ENCODE measurements at regions not wholly inside any gene's neighbourhood (a gene's known extent, or its start where the extent isn't known, plus 50 kb on each side); places are given as distances from the start of the nearest gene placed in this dataset.
A peak's percentile ranks its signal among the peaks of the same experiment; 100 is the strongest.

GRCh38 chr1:183726825-183727224 lies 73.7 kb upstream of the APOBEC4 start:
- Histone ChIP-seq H3K9me3 (no peaks in the 10 kb centered on the region), H3K4me1 (peaks cover 12% of the 10 kb centered on the region)
- in situ Hi-C loops (cut with MboI; ENCODE audit: low sequenced_read_pairs): no loop called here

GRCh38 chr1:183724350-183725042 lies 71.4 kb upstream of the APOBEC4 start:
- in situ Hi-C loops (cut with MboI; ENCODE audit: low sequenced_read_pairs): no loop called here
- no peaks in the 10 kb centered on the region for H3K4me1 ChIP-seq
- no peak for DNase-seq (ENCODE audit: low spot score in 2 of 2)
- H3K27me3 ChIP-seq (ENCODE audit: low read depth): no peaks in the 10 kb centered on the region
- H3K4me3 ChIP-seq: no peak overlapping the region
- no peaks in the 10 kb centered on the region for H3K36me3 ChIP-seq (replicated peaks)
- no peaks in the 10 kb centered on the region for H3K9me3 ChIP-seq

More at GRCh38 chr1:183726825-183727224, 73.7 kb upstream of the APOBEC4 start:
- Histone ChIP-seq H3K36me3 (replicated peaks) (no peaks in the 10 kb centered on the region), H3K4me3 (no peak overlapping the region), H3K27me3 (ENCODE audit: low read depth) (no peaks in the 10 kb centered on the region)
- DNase-seq (ENCODE audit: low spot score in 2 of 2): no peak

GRCh38 chr1:183723571-183723970 lies 70.5 kb upstream of the APOBEC4 start:
- no peaks in the 10 kb centered on the region for H3K27me3 ChIP-seq (ENCODE audit: low read depth)
- no peaks in the 10 kb centered on the region for H3K36me3 ChIP-seq (replicated peaks)
- H3K9me3 ChIP-seq: no peaks in the 10 kb centered on the region
- DNase-seq (ENCODE audit: low spot score in 2 of 2): no peak
- in situ Hi-C loops (cut with MboI; ENCODE audit: low sequenced_read_pairs): no loop called here
- H3K4me1 ChIP-seq: 0 out of 2 replicates have a peak, but pooled peaks cover 3% of the 10 kb centered on the region
- no peak overlapping the region for H3K4me3 ChIP-seq

- Histone ChIP-seq H3K36me3 (replicated peaks) (no peaks in the 10 kb centered on the region), H3K9me3 (no peaks in the 10 kb centered on the region), H3K27me3 (ENCODE audit: low read depth) (no peaks in the 10 kb centered on the region), H3K4me1 (0 out of 2 replicates have a peak, but pooled peaks cover 3% of the 10 kb centered on the region), H3K4me3 (no peak overlapping the region)
- no peak for DNase-seq (ENCODE audit: low spot score in 2 of 2)
- in situ Hi-C loops (cut with MboI; ENCODE audit: low sequenced_read_pairs): no loop called here
These were observed 67.9 kb upstream of the APOBEC4 start for GRCh38 chr1:183721041-183721440.

DNA sequence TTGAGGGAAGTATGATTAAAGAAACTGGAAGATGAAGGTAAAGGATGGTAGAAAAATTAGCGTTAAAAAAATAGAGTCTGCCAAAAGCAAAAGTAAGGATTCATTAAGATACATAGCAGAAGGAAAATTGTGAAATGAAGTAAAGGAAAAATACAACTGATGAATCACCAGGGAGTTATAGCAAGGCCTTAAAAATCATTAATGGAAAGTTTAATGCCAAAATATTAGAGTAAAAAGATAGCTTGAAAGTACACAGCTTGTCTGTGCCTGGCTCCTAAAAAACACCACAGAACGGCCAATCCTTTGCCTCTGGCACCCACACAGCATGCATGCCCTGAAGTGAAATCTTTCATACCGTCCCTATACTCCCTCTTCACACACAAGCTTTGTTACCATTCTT lies 66.9 kb upstream of the APOBEC4 start:
- Histone ChIP-seq H3K4me3 (no peak overlapping the region), H3K36me3 (replicated peaks) (no peaks in the 10 kb centered on the region), H3K27me3 (ENCODE audit: low read depth) (no peaks in the 10 kb centered on the region), H3K9me3 (no peaks in the 10 kb centered on the region), H3K4me1 (0 out of 2 replicates have a peak, but pooled peaks cover 3% of the 10 kb centered on the region)
- DNase-seq (ENCODE audit: low spot score in 2 of 2): no peak
- in situ Hi-C loops (cut with MboI; ENCODE audit: low sequenced_read_pairs): no loop called here

GRCh38 chr1:183719289-183719688 lies 66.2 kb upstream of the APOBEC4 start:
- H3K4me3 ChIP-seq: no peak overlapping the region
- in situ Hi-C loops (cut with MboI; ENCODE audit: low sequenced_read_pairs): no loop called here
- H3K9me3 ChIP-seq: no peaks in the 10 kb centered on the region
- peak in 1 of 2 experiments; percentile 16 for DNase-seq (ENCODE audit: low spot score in 2 of 2)
- 0 out of 2 replicates have a peak, but pooled peaks cover 3% of the 10 kb centered on the region for H3K4me1 ChIP-seq
- no peaks in the 10 kb centered on the region for H3K36me3 ChIP-seq (replicated peaks)
- H3K27me3 ChIP-seq (ENCODE audit: low read depth): no peaks in the 10 kb centered on the region

DNA sequence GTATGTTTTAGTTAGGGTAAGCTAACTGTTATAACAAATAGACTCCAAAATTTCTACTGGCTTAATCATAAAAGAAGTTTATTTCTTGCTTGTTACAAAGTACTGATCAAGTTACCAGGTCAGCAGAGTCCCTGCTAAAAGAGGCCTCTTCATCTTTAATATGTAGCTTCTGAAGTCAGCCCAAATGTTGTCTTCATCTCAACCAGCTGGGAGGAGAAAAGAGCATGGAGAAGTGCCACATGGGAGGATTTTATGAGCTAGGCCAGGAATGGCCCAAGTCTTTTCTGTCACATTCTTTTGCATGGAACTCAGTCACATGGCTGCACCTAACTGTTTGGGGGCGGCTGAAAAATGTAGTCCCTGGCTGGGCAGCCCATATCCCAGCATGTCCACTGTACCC lies 63.2 kb upstream of the APOBEC4 start:
- Histone ChIP-seq H3K36me3 (replicated peaks) (no peaks in the 10 kb centered on the region), H3K4me1 (0 out of 2 replicates have a peak, but pooled peaks cover 3% of the 10 kb centered on the region), H3K27me3 (ENCODE audit: low read depth) (no peaks in the 10 kb centered on the region), H3K9me3 (no peaks in the 10 kb centered on the region), H3K4me3 (no peak overlapping the region)
- in situ Hi-C loops (cut with MboI; ENCODE audit: low sequenced_read_pairs): no loop called here
- DNase-seq (ENCODE audit: low spot score in 2 of 2): no peak

DNA sequence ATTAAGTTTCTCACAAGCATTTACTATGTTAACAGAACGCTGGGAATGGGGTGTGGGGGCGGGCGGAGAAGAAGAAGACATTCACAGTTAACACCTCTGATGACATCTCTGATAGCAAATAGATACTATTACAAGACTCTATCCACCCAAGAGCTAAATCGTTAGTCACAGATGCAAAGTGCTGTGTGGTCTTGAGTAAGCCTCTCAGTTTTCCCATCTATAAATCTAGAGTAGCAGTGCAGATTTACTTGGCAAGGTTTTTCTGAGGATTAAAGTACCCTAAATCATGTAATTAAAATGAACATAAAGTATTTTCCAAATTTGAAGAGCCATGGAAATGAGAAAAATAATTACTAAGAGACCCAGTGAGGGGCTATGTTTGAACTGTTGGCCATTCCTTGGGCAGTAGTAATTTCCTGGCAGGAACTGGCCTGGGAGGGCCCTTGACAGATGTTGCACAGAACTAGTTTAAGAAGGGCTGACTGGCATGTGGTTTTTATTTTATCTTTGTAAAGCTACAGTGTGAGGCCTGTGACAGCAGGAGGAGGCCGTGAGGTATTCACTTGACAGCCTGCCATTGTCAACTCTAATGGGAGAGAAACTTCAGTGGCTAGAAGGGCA lies 58.7 kb upstream of the APOBEC4 start:
- H3K4me3 ChIP-seq: no peak overlapping the region
- no peak for DNase-seq (ENCODE audit: low spot score in 2 of 2)
- H3K9me3 ChIP-seq: no peaks in the 10 kb centered on the region
- no peaks in the 10 kb centered on the region for H3K36me3 ChIP-seq (replicated peaks)
- in situ Hi-C loops (cut with MboI; ENCODE audit: low sequenced_read_pairs): no loop called here
- H3K27me3 ChIP-seq (ENCODE audit: low read depth): no peaks in the 10 kb centered on the region
- no peaks in the 10 kb centered on the region for H3K4me1 ChIP-seq

- Histone ChIP-seq H3K4me3 (no peak overlapping the region), H3K4me1 (no peaks in the 10 kb centered on the region), H3K36me3 (replicated peaks) (no peaks in the 10 kb centered on the region), H3K9me3 (no peaks in the 10 kb centered on the region), H3K27me3 (ENCODE audit: low read depth) (no peaks in the 10 kb centered on the region)
- in situ Hi-C loops (cut with MboI; ENCODE audit: low sequenced_read_pairs): no loop called here
- DNase-seq (ENCODE audit: low spot score in 2 of 2): no peak
These were observed 58.1 kb upstream of the APOBEC4 start for GRCh38 chr1:183711165-183711682.

DNA sequence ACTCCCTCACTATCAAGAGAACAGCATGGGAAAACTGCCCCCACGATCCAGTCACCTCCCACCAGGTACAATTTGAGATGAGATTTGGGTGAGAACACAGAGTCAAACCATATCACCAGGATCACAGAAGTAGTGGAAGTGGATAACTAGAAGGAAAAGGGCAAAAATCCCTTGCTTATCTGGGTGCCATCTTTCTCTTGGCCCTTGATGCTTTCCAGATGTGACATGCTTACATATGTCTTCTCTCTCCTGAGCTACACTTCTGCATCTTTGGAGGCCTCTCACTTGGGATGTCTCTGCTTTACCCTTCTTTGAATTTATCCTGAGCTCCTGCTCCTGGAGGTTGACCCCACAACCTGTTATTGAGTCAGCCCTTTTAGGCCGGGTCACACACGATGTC lies 57.6 kb upstream of the APOBEC4 start:
- no peak for DNase-seq (ENCODE audit: low spot score in 2 of 2)
- Histone ChIP-seq H3K36me3 (replicated peaks) (no peaks in the 10 kb centered on the region), H3K27me3 (ENCODE audit: low read depth) (no peaks in the 10 kb centered on the region), H3K4me3 (no peak overlapping the region), H3K4me1 (no peaks in the 10 kb centered on the region), H3K9me3 (no peaks in the 10 kb centered on the region)
- in situ Hi-C loops (cut with MboI; ENCODE audit: low sequenced_read_pairs): no loop called here

DNA sequence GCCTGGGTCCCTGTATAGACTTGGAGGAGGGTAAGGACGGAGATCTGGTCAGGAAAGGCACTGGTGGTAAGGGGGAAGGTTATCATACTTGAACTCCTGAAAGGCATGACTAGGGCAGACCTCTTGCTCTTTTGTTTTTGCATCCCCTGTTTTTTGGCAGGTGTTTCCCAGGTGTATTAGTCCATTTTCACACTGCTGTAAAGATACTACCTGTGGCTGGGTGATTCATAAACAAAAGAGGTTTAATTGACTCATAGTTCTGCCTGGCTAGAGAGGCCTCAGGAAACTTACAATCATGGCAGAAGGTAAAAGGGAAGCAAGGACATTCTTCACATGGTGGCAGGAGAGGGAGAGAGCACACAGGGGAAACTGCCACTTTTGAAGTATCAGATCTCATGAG lies 57.2 kb upstream of the APOBEC4 start:
- DNase-seq (ENCODE audit: low spot score in 2 of 2): no peak
- in situ Hi-C loops (cut with MboI; ENCODE audit: low sequenced_read_pairs): no loop called here
- Histone ChIP-seq H3K4me3 (no peak overlapping the region), H3K36me3 (replicated peaks) (no peaks in the 10 kb centered on the region), H3K9me3 (no peaks in the 10 kb centered on the region), H3K4me1 (no peaks in the 10 kb centered on the region), H3K27me3 (ENCODE audit: low read depth) (no peaks in the 10 kb centered on the region)

- no peak for DNase-seq (ENCODE audit: low spot score in 2 of 2)
- in situ Hi-C loops (cut with MboI; ENCODE audit: low sequenced_read_pairs): no loop called here
- H3K4me3 ChIP-seq: no peak overlapping the region
- H3K4me1 ChIP-seq: no peaks in the 10 kb centered on the region
- no peaks in the 10 kb centered on the region for H3K9me3 ChIP-seq
- no peaks in the 10 kb centered on the region for H3K27me3 ChIP-seq (ENCODE audit: low read depth)
- H3K36me3 ChIP-seq (replicated peaks): no peaks in the 10 kb centered on the region
These were observed 51.0 kb upstream of the APOBEC4 start for GRCh38 chr1:183704131-183704530.

All from HAP-1 (cell line).